Lower lobe of right lung (tissue), 2 donors: ENCODE measurements at regions not wholly inside any gene's neighbourhood (a gene's known extent, or its start where the extent isn't known, plus 50 kb on each side); places are given as distances from the start of the nearest gene placed in this dataset.
A peak's percentile ranks its signal among the peaks of the same experiment; 100 is the strongest.

Experiments
- ATAC-seq, 2 donors: fragments of 200-7000 bp; cut with Tn5 transposase; one replicate each; pipeline ENCODE4 v1.9.1; 2020 to 2022; ENCODE audit warnings: mild to moderate bottlenecking in 2 of 2, moderate library complexity in 2 of 2
- DNase-seq: peaks from one replicate; pipeline ENCODE4 v3.0.0-alpha.2; 2020
- H3K27ac ChIP-seq: fragments of 200-600 bp; one replicate; pipeline ENCODE4 v1.8.0; 2022
- H3K27me3 ChIP-seq: fragments of 200-600 bp; one replicate; pipeline ENCODE4 v1.8.0; 2022; ENCODE audit warnings: low read depth
- H3K36me3 ChIP-seq: fragments of 200-600 bp; one replicate; pipeline ENCODE4 v1.8.0; 2022; ENCODE audit warnings: mild to moderate bottlenecking
- H3K4me1 ChIP-seq: fragments of 200-600 bp; one replicate; pipeline ENCODE4 v1.8.0; 2022
- H3K4me3 ChIP-seq: fragments of 200-600 bp; one replicate; pipeline ENCODE4 v1.8.0; 2022; ENCODE audit warnings: mild to moderate bottlenecking
- H3K9me3 ChIP-seq: fragments of 200-600 bp; one replicate; pipeline ENCODE4 v1.8.0; 2022
- intact Hi-C: fragments of 100-400 bp; cut with DNase I; formaldehyde crosslinking; loops from one replicate; pipeline ENCODE4 v1.11.0; 2022
- TF ChIP-seq, protein P1 (sequence below): fragments of 200-600 bp; IDR thresholded peaks from one replicate; pipeline ENCODE4 v1.8.0; 2022; ENCODE audit warnings: antibody characterized with exemption, mild to moderate bottlenecking
- donor health status: DM: no; HTN: yes; CAD: no; lungs with severe emphysema.

DNA sequence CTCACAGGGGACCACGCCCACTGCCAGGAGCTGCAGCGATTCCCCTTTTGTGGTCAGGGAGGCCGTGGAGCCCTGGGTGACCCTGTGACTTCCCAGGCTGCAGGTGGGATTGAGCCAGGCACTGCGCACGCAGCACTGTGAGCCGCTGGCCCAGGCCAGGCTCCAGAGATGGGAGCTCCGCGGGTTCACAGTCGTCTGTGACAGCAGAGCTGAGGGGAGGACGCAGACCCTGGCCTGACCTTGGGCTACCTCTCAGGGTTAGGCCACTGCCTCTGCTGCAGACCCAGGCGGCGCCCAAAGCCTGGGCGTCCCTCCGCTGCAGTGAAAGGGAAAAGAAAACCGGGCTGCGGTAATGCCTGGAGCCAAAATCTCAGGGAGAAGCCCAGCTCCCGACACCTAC lies 107.5 kb upstream of the GPR26 start:
- Histone ChIP-seq H3K36me3 (no peaks in the 10 kb centered on the region), H3K4me3 (no peak overlapping the region), H3K9me3 (no peaks in the 10 kb centered on the region), H3K27ac (no peak overlapping the region), H3K27me3 (peaks cover 21% of the 10 kb centered on the region), H3K4me1 (no peaks in the 10 kb centered on the region)
- intact Hi-C loops: no loop called here
- TF ChIP-seq, protein P1, sequence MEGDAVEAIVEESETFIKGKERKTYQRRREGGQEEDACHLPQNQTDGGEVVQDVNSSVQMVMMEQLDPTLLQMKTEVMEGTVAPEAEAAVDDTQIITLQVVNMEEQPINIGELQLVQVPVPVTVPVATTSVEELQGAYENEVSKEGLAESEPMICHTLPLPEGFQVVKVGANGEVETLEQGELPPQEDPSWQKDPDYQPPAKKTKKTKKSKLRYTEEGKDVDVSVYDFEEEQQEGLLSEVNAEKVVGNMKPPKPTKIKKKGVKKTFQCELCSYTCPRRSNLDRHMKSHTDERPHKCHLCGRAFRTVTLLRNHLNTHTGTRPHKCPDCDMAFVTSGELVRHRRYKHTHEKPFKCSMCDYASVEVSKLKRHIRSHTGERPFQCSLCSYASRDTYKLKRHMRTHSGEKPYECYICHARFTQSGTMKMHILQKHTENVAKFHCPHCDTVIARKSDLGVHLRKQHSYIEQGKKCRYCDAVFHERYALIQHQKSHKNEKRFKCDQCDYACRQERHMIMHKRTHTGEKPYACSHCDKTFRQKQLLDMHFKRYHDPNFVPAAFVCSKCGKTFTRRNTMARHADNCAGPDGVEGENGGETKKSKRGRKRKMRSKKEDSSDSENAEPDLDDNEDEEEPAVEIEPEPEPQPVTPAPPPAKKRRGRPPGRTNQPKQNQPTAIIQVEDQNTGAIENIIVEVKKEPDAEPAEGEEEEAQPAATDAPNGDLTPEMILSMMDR: no peak
- DNase-seq: no peak
- ATAC-seq: no peak

DNA sequence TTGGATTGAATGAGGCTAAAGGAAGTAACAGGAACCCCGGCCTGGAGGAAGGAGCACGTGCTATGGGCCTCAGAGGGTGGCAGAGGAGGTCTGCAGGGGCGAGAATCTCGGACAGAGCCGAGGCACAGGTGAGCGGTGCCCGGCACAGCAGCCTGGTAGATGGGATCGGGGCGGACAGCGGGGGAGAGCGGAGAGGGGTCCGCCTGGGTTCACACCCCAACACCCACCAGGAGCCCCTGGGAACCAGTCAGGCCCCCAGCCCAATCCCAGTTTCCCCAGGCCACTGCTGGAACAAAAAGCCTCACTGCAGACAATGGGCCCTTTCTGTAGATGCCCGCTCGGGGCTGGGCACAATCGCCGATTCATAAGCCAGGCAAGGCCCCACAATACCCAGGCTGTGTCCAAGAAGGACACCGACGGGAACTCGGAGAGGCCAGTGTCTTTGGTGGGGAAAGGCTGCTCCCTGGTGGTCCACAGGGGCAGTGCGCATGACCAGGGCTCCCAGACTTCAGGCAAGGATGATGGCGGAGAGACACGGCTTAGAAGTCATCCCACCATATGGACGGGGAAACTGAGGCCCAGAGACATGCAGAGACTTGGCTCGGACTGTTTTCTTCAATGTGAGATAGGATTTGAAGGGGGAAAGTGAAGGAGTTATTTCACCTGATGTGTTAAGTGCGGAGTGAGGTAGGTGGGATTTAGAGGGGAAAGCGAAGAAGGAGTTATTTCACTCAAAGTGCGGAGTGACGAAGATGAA lies 106.9 kb upstream of the GPR26 start:
- no peak overlapping the region for H3K27ac ChIP-seq
- ATAC-seq (peak; percentile 79 to 81), DNase-seq (peak; percentile 65)
- H3K36me3 ChIP-seq: no peaks in the 10 kb centered on the region
- no peak overlapping the region for H3K4me3 ChIP-seq
- TF ChIP-seq, protein P1: peak; percentile 95
- H3K27me3 ChIP-seq: peaks cover 21% of the 10 kb centered on the region
- no peaks in the 10 kb centered on the region for H3K9me3 ChIP-seq
- H3K4me1 ChIP-seq: no peaks in the 10 kb centered on the region
- intact Hi-C loops: no loop called here

DNA sequence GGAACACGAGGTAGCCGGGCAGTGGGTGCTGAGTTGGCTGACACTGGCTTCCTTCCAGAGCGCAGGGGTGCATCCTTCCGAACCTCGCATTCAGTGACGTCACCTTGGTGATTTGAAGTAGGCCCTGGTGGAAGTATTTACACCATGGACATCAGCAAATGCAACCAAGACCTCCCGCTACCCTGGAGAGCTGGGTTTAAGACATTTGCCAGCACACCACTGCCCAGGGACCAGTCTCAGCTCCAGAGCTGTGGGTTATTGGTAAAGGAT lies 106.4 kb upstream of the GPR26 start:
- H3K9me3 ChIP-seq: no peaks in the 10 kb centered on the region
- no peak for ATAC-seq
- intact Hi-C loops: loop anchor here (5.0 kb wide), 1 partner anchor 427 kb away; no protein-coding TSS in a partner anchor
- H3K27me3 ChIP-seq: peaks cover 21% of the 10 kb centered on the region
- TF ChIP-seq, protein P1: no peak
- no peak overlapping the region for H3K27ac ChIP-seq
- no peaks in the 10 kb centered on the region for H3K36me3 ChIP-seq
- DNase-seq: no peak
- H3K4me1 ChIP-seq: no peaks in the 10 kb centered on the region
- no peak overlapping the region for H3K4me3 ChIP-seq

DNA sequence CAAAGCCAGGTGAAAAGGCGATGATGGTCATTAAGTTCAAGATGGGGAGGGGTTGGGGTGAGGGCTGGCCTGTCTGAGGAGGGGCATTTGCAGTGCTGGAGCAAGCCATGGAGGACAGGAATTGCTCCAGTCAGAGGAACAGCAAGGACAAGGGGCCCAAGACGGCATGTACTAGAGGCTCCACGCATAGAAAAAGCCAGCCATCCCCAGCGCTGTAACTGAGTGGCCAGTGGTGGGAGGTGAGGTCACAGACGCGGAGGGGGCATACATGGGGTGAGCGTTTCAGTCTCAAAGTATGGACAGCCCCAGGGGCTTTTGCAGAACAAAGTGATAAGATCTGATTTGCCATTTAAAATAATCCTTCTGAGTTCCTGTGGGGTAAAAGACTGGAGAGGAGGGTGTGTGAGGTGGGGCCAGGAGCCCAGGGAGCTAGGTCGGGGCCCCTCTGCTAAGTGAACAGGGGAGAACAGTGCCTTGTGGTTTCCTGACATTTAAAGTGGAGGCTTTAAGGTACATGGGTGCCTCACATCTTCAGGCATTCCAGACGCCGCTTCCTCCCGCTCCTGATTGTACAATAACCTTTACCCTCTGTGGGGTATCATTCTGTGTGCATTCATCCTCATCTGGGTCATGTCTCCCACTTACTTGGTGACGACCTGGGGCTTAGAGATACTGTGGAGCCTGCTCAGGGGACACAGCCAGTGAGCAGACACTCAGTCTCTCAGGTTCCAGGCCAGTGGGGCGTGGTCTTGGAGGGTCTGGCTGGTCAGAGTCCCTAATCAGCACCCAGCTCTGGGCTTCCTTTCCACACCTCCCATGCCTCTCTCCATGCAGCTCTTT lies 105.6 kb upstream of the GPR26 start:
- Histone ChIP-seq H3K4me1 (no peaks in the 10 kb centered on the region), H3K27ac (no peak overlapping the region), H3K27me3 (peaks cover 21% of the 10 kb centered on the region), H3K36me3 (no peaks in the 10 kb centered on the region), H3K9me3 (no peaks in the 10 kb centered on the region), H3K4me3 (no peak overlapping the region)
- intact Hi-C loops: loop anchor here (5.0 kb wide), 1 partner anchor 428 kb away; no protein-coding TSS in a partner anchor
- TF ChIP-seq, protein P1: no peak
- no peak for DNase-seq
- no peak for ATAC-seq

DNA sequence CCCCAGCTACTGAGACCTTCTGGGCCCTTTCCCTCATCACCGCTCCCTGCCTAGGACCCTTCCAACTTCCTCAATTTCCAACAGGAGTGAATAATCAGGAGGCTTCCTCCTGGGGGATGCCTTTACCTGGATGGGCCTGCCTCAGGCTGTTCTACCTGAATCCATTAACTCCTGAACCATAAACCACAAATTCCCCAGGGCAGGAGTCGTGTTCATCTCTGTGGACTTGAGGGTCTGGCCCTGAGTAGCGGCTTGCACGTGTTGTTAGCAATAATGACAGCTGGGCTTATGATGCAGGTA lies 105.1 kb upstream of the GPR26 start:
- Histone ChIP-seq H3K4me3 (no peak overlapping the region), H3K4me1 (no peaks in the 10 kb centered on the region), H3K36me3 (no peaks in the 10 kb centered on the region), H3K27ac (no peak overlapping the region), H3K27me3 (peaks cover 17% of the 10 kb centered on the region), H3K9me3 (no peaks in the 10 kb centered on the region)
- intact Hi-C loops: loop anchor here (5.0 kb wide), 1 partner anchor 429 kb away; no protein-coding TSS in a partner anchor
- TF ChIP-seq, protein P1: no peak
- no peak for DNase-seq
- no peak for ATAC-seq
